ENCODE measurements at regions not wholly inside any gene's neighbourhood (a gene's known extent, or its start where the extent isn't known, plus 50 kb on each side); places are given as distances from the start of the nearest gene placed in this dataset.
"Not testable (repeated sequence)": the region's sequence is repeated elsewhere in the genome, so short reads cannot be mapped to it uniquely, and the experiment has no call there.

- no peak for DNase-seq
- no peak for ATAC-seq
Observed at GRCh38 chr12:114616081-114616480, 67.9 kb downstream of the TBX3 start.

- ATAC-seq (no peak), DNase-seq (no peak)
Observed at GRCh38 chr12:114614040-114614439, 69.9 kb downstream of the TBX3 start.

GRCh38 chr12:114612062-114612461, 71.9 kb downstream of the TBX3 start:
- no peak for DNase-seq
- ATAC-seq: no peak

GRCh38 chr12:114611145-114612018, 72.6 kb downstream of the TBX3 start:
- no peak for ATAC-seq
- no peak for DNase-seq

- DNase-seq (no peak), ATAC-seq (no peak)
Observed at GRCh38 chr12:114608509-114608908, 75.5 kb downstream of the TBX3 start.

- ATAC-seq: no peak
Observed at GRCh38 chr12:114605918-114606317, 78.1 kb downstream of the TBX3 start.

GRCh38 chr12:114604606-114605005, 79.4 kb downstream of the TBX3 start:
- no peak for ATAC-seq
- no peak for DNase-seq

More at GRCh38 chr12:114605918-114606317, 78.1 kb downstream of the TBX3 start:
- no peak for DNase-seq

- DNase-seq, ATAC-seq: not testable (repeated sequence)
Observed at GRCh38 chr12:114600584-114600983, 83.4 kb downstream of the TBX3 start.

- ATAC-seq: no peak
- no peak for DNase-seq
Observed at GRCh38 chr12:114598111-114598510, 85.9 kb downstream of the TBX3 start.

- DNase-seq (no peak), ATAC-seq (no peak)
Observed at GRCh38 chr12:114592946-114593345, 91.0 kb downstream of the TBX3 start.

- ATAC-seq (no peak), DNase-seq (no peak)
Observed at GRCh38 chr12:114588061-114588460, 95.9 kb downstream of the TBX3 start.

GRCh38 chr12:114580306-114580705, 103.7 kb downstream of the TBX3 start:
- ATAC-seq (no peak), DNase-seq (no peak)

- no peak for DNase-seq
- no peak for ATAC-seq
Observed at GRCh38 chr12:114579389-114579788, 104.6 kb downstream of the TBX3 start.

GRCh38 chr12:114562654-114563053, 121.3 kb downstream of the TBX3 start:
- no peak for DNase-seq
- ATAC-seq: no peak

- no peak for DNase-seq
- ATAC-seq: no peak
Observed at GRCh38 chr12:114555451-114555850, 128.5 kb downstream of the TBX3 start.

GRCh38 chr12:114547636-114548035, 136.3 kb downstream of the TBX3 start:
- ATAC-seq (no peak), DNase-seq (no peak)

- ATAC-seq: no peak
- DNase-seq: no peak
Observed at GRCh38 chr12:114530417-114530816, 124.5 kb upstream of the TBX5 start.

GRCh38 chr12:114529966-114530365, 124.0 kb upstream of the TBX5 start:
- DNase-seq (no peak), ATAC-seq (no peak)

GRCh38 chr12:114528766-114529165, 122.8 kb upstream of the TBX5 start:
- ATAC-seq (no peak), DNase-seq (no peak)

- DNase-seq, ATAC-seq: not testable (repeated sequence)
Observed at GRCh38 chr12:114521160-114521559, 115.2 kb upstream of the TBX5 start.

- no peak for DNase-seq
- no peak for ATAC-seq
Observed at GRCh38 chr12:114512351-114512750, 106.4 kb upstream of the TBX5 start.

- DNase-seq (peak; percentile 61), ATAC-seq (no peak)
Observed at GRCh38 chr12:114508529-114509129, 102.7 kb upstream of the TBX5 start.

- ATAC-seq (no peak), DNase-seq (no peak)
Observed at GRCh38 chr12:114506651-114507050, 100.7 kb upstream of the TBX5 start.

GRCh38 chr12:114504311-114504710, 98.4 kb upstream of the TBX5 start:
- ATAC-seq (no peak), DNase-seq (no peak)
